ENCODE measurements at regions not wholly inside any gene's neighbourhood (a gene's known extent, or its start where the extent isn't known, plus 50 kb on each side); places are given as distances from the start of the nearest gene placed in this dataset.

DNA sequence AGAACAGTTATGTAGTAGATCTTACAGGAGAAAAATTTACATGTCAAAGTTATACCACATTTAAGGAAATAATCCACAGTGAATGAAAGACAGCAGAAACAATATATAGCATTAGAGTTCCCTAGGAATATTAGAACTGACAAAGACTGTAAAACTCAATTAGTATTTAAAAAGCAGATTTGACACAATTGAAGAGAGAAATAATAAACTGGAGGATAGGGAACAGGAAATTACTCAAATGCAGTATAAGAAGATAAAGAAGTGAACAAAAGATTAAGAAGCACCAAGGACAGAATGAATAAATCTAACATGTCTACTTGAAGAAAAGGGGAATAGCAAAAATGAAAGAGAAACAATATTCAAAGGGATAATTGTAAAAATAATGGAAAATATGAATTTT is 132.6 kb upstream of the CHRNA7 start:
- no peak for ATAC-seq (ENCODE audit: low read depth)
- H3K9me3 ChIP-seq (ENCODE audit: severe bottlenecking): no peaks in the 10 kb centered on the region
- TF ChIP-seq, protein P1, sequence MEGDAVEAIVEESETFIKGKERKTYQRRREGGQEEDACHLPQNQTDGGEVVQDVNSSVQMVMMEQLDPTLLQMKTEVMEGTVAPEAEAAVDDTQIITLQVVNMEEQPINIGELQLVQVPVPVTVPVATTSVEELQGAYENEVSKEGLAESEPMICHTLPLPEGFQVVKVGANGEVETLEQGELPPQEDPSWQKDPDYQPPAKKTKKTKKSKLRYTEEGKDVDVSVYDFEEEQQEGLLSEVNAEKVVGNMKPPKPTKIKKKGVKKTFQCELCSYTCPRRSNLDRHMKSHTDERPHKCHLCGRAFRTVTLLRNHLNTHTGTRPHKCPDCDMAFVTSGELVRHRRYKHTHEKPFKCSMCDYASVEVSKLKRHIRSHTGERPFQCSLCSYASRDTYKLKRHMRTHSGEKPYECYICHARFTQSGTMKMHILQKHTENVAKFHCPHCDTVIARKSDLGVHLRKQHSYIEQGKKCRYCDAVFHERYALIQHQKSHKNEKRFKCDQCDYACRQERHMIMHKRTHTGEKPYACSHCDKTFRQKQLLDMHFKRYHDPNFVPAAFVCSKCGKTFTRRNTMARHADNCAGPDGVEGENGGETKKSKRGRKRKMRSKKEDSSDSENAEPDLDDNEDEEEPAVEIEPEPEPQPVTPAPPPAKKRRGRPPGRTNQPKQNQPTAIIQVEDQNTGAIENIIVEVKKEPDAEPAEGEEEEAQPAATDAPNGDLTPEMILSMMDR (IDR thresholded peaks at IDR 0.05; ENCODE audit: poor library complexity, severe bottlenecking): no peak
- H3K36me3 ChIP-seq (ENCODE audit: low read depth): no peaks in the 10 kb centered on the region
- DNase-seq (ENCODE audit: low spot score): no peak
- H3K4me3 ChIP-seq (ENCODE audit: severe bottlenecking): no peak overlapping the region
- no peaks in the 10 kb centered on the region for H3K4me1 ChIP-seq (ENCODE audit: insufficient read depth, poor library complexity, severe bottlenecking)
- no peak overlapping the region for H3K27ac ChIP-seq (ENCODE audit: poor library complexity, severe bottlenecking)
- H3K27me3 ChIP-seq (ENCODE audit: insufficient read depth, poor library complexity, severe bottlenecking): no peaks in the 10 kb centered on the region

DNA sequence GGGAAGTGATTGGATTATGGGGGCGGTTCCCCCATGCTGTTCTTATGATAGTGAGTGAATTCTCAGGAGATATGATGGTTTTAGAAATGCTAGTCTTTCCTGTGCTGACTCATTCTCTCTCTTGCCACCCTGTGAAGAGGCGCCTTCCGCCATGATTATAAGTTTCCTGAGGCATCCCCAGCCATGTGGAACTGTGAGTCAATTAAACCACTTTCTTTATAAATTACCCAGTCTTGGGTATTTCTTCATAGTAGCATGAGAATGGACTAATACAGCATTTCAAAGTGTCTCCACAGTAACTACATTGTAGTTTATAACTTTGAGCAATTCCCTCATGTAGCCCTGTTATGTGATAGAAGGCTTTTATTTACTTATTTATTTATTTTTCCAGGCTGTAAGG is 128.8 kb upstream of the CHRNA7 start:
- no peak overlapping the region for H3K4me3 ChIP-seq (ENCODE audit: severe bottlenecking)
- H3K4me1 ChIP-seq (ENCODE audit: insufficient read depth, poor library complexity, severe bottlenecking): no peaks in the 10 kb centered on the region
- no peaks in the 10 kb centered on the region for H3K36me3 ChIP-seq (ENCODE audit: low read depth)
- H3K27me3 ChIP-seq (ENCODE audit: insufficient read depth, poor library complexity, severe bottlenecking): no peaks in the 10 kb centered on the region
- H3K9me3 ChIP-seq (ENCODE audit: severe bottlenecking): no peaks in the 10 kb centered on the region
- no peak overlapping the region for H3K27ac ChIP-seq (ENCODE audit: poor library complexity, severe bottlenecking)
- ATAC-seq (ENCODE audit: low read depth) (no peak), DNase-seq (ENCODE audit: low spot score) (no peak)
- TF ChIP-seq, protein P1 (IDR thresholded peaks at IDR 0.05; ENCODE audit: poor library complexity, severe bottlenecking): no peak

DNA sequence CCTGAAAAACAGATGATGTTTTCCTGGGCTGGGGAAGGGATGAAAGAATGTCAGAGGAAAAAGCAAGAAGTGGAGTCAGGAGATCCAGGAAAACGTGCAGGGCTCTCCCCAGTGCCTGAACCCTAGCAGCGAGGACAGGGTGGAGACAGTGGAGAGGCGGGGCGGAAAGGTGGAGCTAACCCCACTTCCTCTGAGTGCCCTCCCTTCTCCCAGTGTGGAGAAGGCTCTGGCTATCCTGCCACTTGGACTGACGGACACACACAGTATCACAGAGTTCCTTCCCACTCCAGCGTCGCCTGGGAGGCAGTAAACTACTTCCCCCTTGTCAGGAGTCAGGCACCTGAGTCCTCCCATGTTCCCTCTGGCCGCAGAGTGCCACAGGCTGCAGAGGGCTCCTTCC is 125.3 kb upstream of the CHRNA7 start:
- no peaks in the 10 kb centered on the region for H3K4me1 ChIP-seq (ENCODE audit: insufficient read depth, poor library complexity, severe bottlenecking)
- no peak for DNase-seq (ENCODE audit: low spot score)
- TF ChIP-seq, protein P1 (IDR thresholded peaks at IDR 0.05; ENCODE audit: poor library complexity, severe bottlenecking): no peak
- no peaks in the 10 kb centered on the region for H3K9me3 ChIP-seq (ENCODE audit: severe bottlenecking)
- no peak overlapping the region for H3K27ac ChIP-seq (ENCODE audit: poor library complexity, severe bottlenecking)
- H3K36me3 ChIP-seq (ENCODE audit: low read depth): no peaks in the 10 kb centered on the region
- peak; percentile 70 for ATAC-seq (ENCODE audit: low read depth)
- H3K4me3 ChIP-seq (ENCODE audit: severe bottlenecking): no peak overlapping the region
- no peaks in the 10 kb centered on the region for H3K27me3 ChIP-seq (ENCODE audit: insufficient read depth, poor library complexity, severe bottlenecking)

DNA sequence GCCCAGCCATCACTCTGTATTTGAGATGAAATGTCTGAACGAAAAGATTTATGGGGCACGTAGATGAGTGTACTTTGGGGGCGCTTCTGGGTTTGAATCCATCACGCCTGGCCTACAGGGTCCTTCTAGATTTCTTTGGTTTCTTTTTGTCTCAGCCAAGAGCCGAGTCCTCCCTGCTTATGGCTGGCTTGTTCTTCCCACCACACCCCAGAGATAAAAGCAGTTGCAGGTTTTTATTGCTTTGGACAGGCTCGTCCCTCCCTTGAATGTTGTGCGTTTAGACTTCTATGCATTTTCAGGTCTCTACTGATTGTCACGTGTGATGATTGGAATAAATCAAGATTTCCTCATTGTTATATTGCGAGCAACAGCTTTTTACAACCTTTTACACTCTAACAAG is 104.8 kb upstream of the CHRNA7 start:
- Histone ChIP-seq H3K36me3 (ENCODE audit: low read depth) (no peaks in the 10 kb centered on the region), H3K27me3 (ENCODE audit: insufficient read depth, poor library complexity, severe bottlenecking) (peaks cover 26% of the 10 kb centered on the region), H3K9me3 (ENCODE audit: severe bottlenecking) (no peaks in the 10 kb centered on the region), H3K4me1 (ENCODE audit: insufficient read depth, poor library complexity, severe bottlenecking) (no peaks in the 10 kb centered on the region), H3K4me3 (ENCODE audit: severe bottlenecking) (no peak overlapping the region), H3K27ac (ENCODE audit: poor library complexity, severe bottlenecking) (no peak overlapping the region)
- TF ChIP-seq, protein P1 (IDR thresholded peaks at IDR 0.05; ENCODE audit: poor library complexity, severe bottlenecking): no peak
- ATAC-seq (ENCODE audit: low read depth): no peak
- no peak for DNase-seq (ENCODE audit: low spot score)

DNA sequence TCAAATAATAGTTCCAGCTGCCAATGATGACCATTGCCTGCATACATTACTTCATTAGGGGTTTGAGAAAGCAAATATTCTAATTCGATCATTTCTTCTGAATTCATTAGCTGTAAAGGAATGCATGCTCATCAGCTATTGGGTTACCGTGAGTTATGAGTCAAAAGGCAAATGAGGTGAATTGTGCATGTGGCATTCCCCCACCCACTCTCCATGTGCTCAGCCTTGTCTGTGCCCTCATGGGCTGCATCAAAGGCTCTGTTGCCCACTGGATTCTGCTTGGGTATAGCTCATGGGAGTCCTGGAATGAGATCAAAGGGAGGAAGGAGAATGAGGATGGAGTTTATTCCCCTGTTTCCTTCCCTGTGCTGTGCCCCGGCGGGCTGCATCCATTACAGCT is 99.3 kb upstream of the CHRNA7 start:
- no peaks in the 10 kb centered on the region for H3K9me3 ChIP-seq (ENCODE audit: severe bottlenecking)
- TF ChIP-seq, protein P1 (IDR thresholded peaks at IDR 0.05; ENCODE audit: poor library complexity, severe bottlenecking): no peak
- DNase-seq (ENCODE audit: low spot score) (no peak), ATAC-seq (ENCODE audit: low read depth) (0 out of 3 replicates have a peak, but pooled peaks have one; percentile 26)
- H3K36me3 ChIP-seq (ENCODE audit: low read depth): no peaks in the 10 kb centered on the region
- peaks cover 25% of the 10 kb centered on the region for H3K27me3 ChIP-seq (ENCODE audit: insufficient read depth, poor library complexity, severe bottlenecking)
- no peak overlapping the region for H3K4me3 ChIP-seq (ENCODE audit: severe bottlenecking)
- H3K4me1 ChIP-seq (ENCODE audit: insufficient read depth, poor library complexity, severe bottlenecking): no peaks in the 10 kb centered on the region
- H3K27ac ChIP-seq (ENCODE audit: poor library complexity, severe bottlenecking): no peak overlapping the region
